DND-41 (cell line): ENCODE measurements at regions not wholly inside any gene's neighbourhood (a gene's known extent, or its start where the extent isn't known, plus 50 kb on each side); places are given as distances from the start of the nearest gene placed in this dataset.

ENCODE experiments used
- CTCF ChIP-seq: IDR thresholded peaks from 2 replicates; pipeline ENCODE4 v1.5.1; 2012; ENCODE audit warnings: borderline replicate concordance, low read length, moderate library complexity, mild to moderate bottlenecking; ENCODE audit not compliant: poor library complexity, severe bottlenecking; ENCODE audit errors: extremely low read depth
- EZH2 ChIP-seq: IDR thresholded peaks from 3 replicates; pipeline ENCODE4 v1.6.1; 2012; ENCODE audit warnings: borderline replicate concordance, low read depth, mild to moderate bottlenecking, moderate library complexity, low read length, inconsistent platforms; ENCODE audit not compliant: severe bottlenecking

GRCh38 chr10:36148207-36148606 is 506.1 kb upstream of the FZD8 start:
- no peak for TF ChIP-seq CTCF
- TF ChIP-seq EZH2 = no peak
